HEK293 (cell line): ENCODE measurements at regions not wholly inside any gene's neighbourhood (a gene's known extent, or its start where the extent isn't known, plus 50 kb on each side); places are given as distances from the start of the nearest gene placed in this dataset.

Source experiments
- GLI4 ChIP-seq: fragments of 450-650 bp; formaldehyde crosslinking; IDR thresholded peaks from 2 replicates; pipeline ENCODE4 v1.5.1; 2016; ENCODE audit warnings: missing biosample characterization, missing genetic modification characterization
- TCF7L2 ChIP-seq: IDR thresholded peaks from 2 replicates; pipeline ENCODE4 v1.6.1; 2011; ENCODE audit warnings: low read depth, mild to moderate bottlenecking, inconsistent platforms, low read length, moderate library complexity, borderline replicate concordance
- ZNF830 ChIP-seq: fragments of 450-650 bp; IDR thresholded peaks from 2 replicates; pipeline ENCODE4 v1.5.0; 2018; ENCODE audit warnings: missing biosample characterization, missing genetic modification characterization, low read depth, mild to moderate bottlenecking, moderate library complexity
- TF ChIP-seq, protein P1 (sequence below): fragments of 450-650 bp; formaldehyde crosslinking; IDR thresholded peaks from 2 replicates; pipeline ENCODE4 v1.5.1; 2016; ENCODE audit warnings: missing biosample characterization, missing genetic modification characterization
- TF ChIP-seq, protein P2 (sequence below): fragments of 450-650 bp; formaldehyde crosslinking; IDR thresholded peaks from 2 replicates; pipeline ENCODE4 v1.5.1; 2016; ENCODE audit warnings: missing biosample characterization, missing genetic modification characterization, low read depth
- TF ChIP-seq, protein P3 (sequence below): fragments of 450-650 bp; formaldehyde crosslinking; IDR thresholded peaks from 2 replicates; pipeline ENCODE4 v1.5.1; 2016; ENCODE audit warnings: missing biosample characterization, missing genetic modification characterization
- TF ChIP-seq, protein P4 (sequence below): fragments of 450-650 bp; formaldehyde crosslinking; IDR thresholded peaks from 2 replicates; pipeline ENCODE4 v1.5.1; 2016; ENCODE audit warnings: missing biosample characterization, missing genetic modification characterization
- TF ChIP-seq, protein P5 (sequence below): sonication (generic); formaldehyde crosslinking; IDR thresholded peaks from 2 replicates; pipeline ENCODE4 v1.8.1; 2022; ENCODE audit warnings: mild to moderate bottlenecking, moderate library complexity, missing genetic modification reagents

DNA sequence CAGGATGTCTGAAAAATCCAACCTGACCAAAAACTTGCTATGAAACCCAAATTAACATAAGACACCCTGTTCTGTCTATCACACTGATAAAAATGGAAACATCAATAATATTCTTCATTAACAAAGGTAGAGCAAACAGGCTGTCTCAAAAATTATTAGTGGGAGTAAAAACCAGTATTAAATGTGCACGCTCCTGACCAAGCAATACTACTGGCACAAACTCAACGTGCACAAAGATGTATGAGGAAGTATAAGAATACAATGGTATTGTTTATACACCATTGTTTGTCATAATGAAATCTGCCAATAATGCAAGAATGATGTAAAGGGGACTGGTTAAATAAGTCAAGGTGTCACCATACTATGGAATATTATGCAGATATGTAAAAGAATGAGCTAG is 288.5 kb downstream of the MN1 start:
- TF ChIP-seq TCF7L2 = no peak
- TF ChIP-seq, protein P1, sequence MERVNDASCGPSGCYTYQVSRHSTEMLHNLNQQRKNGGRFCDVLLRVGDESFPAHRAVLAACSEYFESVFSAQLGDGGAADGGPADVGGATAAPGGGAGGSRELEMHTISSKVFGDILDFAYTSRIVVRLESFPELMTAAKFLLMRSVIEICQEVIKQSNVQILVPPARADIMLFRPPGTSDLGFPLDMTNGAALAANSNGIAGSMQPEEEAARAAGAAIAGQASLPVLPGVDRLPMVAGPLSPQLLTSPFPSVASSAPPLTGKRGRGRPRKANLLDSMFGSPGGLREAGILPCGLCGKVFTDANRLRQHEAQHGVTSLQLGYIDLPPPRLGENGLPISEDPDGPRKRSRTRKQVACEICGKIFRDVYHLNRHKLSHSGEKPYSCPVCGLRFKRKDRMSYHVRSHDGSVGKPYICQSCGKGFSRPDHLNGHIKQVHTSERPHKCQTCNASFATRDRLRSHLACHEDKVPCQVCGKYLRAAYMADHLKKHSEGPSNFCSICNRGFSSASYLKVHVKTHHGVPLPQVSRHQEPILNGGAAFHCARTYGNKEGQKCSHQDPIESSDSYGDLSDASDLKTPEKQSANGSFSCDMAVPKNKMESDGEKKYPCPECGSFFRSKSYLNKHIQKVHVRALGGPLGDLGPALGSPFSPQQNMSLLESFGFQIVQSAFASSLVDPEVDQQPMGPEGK (tag by site-specific recombination) = no peak
- TF ChIP-seq, protein P2, sequence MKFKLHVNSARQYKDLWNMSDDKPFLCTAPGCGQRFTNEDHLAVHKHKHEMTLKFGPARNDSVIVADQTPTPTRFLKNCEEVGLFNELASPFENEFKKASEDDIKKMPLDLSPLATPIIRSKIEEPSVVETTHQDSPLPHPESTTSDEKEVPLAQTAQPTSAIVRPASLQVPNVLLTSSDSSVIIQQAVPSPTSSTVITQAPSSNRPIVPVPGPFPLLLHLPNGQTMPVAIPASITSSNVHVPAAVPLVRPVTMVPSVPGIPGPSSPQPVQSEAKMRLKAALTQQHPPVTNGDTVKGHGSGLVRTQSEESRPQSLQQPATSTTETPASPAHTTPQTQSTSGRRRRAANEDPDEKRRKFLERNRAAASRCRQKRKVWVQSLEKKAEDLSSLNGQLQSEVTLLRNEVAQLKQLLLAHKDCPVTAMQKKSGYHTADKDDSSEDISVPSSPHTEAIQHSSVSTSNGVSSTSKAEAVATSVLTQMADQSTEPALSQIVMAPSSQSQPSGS (tag by site-specific recombination) = no peak
- no peak for TF ChIP-seq ZNF830 (tag by site-specific recombination)
- no peak for TF ChIP-seq GLI4 (tag by site-specific recombination)
- TF ChIP-seq, protein P3, sequence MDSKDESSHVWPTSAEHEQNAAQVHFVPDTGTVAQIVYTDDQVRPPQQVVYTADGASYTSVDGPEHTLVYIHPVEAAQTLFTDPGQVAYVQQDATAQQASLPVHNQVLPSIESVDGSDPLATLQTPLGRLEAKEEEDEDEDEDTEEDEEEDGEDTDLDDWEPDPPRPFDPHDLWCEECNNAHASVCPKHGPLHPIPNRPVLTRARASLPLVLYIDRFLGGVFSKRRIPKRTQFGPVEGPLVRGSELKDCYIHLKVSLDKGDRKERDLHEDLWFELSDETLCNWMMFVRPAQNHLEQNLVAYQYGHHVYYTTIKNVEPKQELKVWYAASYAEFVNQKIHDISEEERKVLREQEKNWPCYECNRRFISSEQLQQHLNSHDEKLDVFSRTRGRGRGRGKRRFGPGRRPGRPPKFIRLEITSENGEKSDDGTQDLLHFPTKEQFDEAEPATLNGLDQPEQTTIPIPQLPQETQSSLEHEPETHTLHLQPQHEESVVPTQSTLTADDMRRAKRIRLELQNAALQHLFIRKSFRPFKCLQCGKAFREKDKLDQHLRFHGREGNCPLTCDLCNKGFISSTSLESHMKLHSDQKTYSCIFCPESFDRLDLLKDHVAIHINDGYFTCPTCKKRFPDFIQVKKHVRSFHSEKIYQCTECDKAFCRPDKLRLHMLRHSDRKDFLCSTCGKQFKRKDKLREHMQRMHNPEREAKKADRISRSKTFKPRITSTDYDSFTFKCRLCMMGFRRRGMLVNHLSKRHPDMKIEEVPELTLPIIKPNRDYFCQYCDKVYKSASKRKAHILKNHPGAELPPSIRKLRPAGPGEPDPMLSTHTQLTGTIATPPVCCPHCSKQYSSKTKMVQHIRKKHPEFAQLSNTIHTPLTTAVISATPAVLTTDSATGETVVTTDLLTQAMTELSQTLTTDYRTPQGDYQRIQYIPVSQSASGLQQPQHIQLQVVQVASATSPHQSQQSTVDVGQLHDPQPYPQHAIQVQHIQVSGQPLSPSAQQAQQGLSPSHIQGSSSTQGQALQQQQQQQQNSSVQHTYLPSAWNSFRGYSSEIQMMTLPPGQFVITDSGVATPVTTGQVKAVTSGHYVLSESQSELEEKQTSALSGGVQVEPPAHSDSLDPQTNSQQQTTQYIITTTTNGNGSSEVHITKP = no peak
- TF ChIP-seq, protein P4, sequence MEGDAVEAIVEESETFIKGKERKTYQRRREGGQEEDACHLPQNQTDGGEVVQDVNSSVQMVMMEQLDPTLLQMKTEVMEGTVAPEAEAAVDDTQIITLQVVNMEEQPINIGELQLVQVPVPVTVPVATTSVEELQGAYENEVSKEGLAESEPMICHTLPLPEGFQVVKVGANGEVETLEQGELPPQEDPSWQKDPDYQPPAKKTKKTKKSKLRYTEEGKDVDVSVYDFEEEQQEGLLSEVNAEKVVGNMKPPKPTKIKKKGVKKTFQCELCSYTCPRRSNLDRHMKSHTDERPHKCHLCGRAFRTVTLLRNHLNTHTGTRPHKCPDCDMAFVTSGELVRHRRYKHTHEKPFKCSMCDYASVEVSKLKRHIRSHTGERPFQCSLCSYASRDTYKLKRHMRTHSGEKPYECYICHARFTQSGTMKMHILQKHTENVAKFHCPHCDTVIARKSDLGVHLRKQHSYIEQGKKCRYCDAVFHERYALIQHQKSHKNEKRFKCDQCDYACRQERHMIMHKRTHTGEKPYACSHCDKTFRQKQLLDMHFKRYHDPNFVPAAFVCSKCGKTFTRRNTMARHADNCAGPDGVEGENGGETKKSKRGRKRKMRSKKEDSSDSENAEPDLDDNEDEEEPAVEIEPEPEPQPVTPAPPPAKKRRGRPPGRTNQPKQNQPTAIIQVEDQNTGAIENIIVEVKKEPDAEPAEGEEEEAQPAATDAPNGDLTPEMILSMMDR (tag by site-specific recombination) = no peak
- TF ChIP-seq, protein P5, sequence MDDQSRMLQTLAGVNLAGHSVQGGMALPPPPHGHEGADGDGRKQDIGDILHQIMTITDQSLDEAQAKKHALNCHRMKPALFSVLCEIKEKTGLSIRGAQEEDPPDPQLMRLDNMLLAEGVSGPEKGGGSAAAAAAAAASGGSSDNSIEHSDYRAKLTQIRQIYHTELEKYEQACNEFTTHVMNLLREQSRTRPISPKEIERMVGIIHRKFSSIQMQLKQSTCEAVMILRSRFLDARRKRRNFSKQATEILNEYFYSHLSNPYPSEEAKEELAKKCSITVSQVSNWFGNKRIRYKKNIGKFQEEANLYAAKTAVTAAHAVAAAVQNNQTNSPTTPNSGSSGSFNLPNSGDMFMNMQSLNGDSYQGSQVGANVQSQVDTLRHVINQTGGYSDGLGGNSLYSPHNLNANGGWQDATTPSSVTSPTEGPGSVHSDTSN (CRISPR knock-in tag) = no peak
